WERI-Rb-1 (cell line): ENCODE measurements at regions not wholly inside any gene's neighbourhood (a gene's known extent, or its start where the extent isn't known, plus 50 kb on each side); places are given as distances from the start of the nearest gene placed in this dataset.

Experiments used
- DNase-seq: peaks from one replicate; pipeline ENCODE4 v3.0.0-alpha.2; 2020
- H3K27ac ChIP-seq: fragments of 250-450 bp; sonication (Bioruptor Pico); 2 replicates; pipeline ENCODE4 v1.5.1; 2020; ENCODE audit warnings: mild to moderate bottlenecking, moderate library complexity
- H3K27me3 ChIP-seq: fragments of 250-450 bp; sonication (Bioruptor Pico); 2 replicates; pipeline ENCODE4 v1.5.1; 2021; ENCODE audit warnings: mild to moderate bottlenecking, low read depth, moderate library complexity; ENCODE audit not compliant: insufficient read depth, severe bottlenecking
- H3K36me3 ChIP-seq: fragments of 250-450 bp; sonication (Bioruptor Pico); 2 replicates; pipeline ENCODE4 v1.5.1; 2020; ENCODE audit warnings: mild to moderate bottlenecking, moderate library complexity
- H3K4me3 ChIP-seq: 2 replicates; pipeline ENCODE4 v1.5.1; 2011; ENCODE audit warnings: low read depth, mild to moderate bottlenecking, control low read depth, low read length
- H3K9me3 ChIP-seq: fragments of 250-450 bp; sonication (Bioruptor Pico); 2 replicates; pipeline ENCODE4 v1.5.1; 2021; ENCODE audit warnings: mild to moderate bottlenecking, moderate library complexity; ENCODE audit not compliant: severe bottlenecking
- CTCF ChIP-seq: IDR thresholded peaks from 2 replicates; pipeline ENCODE4 v1.5.1; 2011; ENCODE audit warnings: low read depth, mild to moderate bottlenecking, control low read depth, inconsistent platforms, low read length

GRCh38 chr5:28017178-28017577, 978.8 kb upstream of the CDH9 start:
- Histone ChIP-seq H3K27ac (no peak overlapping the region), H3K4me3 (no peak overlapping the region), H3K9me3 (peaks cover 19% of the 10 kb centered on the region), H3K36me3 (no peaks in the 10 kb centered on the region), H3K27me3 (no peaks in the 10 kb centered on the region)
- no peak for DNase-seq
- no peak for TF ChIP-seq CTCF

GRCh38 chr5:28014779-28015178, 976.4 kb upstream of the CDH9 start:
- Histone ChIP-seq H3K27me3 (no peaks in the 10 kb centered on the region), H3K4me3 (no peak overlapping the region), H3K9me3 (peaks cover 23% of the 10 kb centered on the region), H3K27ac (no peak overlapping the region), H3K36me3 (no peaks in the 10 kb centered on the region)
- TF ChIP-seq CTCF = peak; percentile 48
- peak; percentile 25 for DNase-seq

- no peak for DNase-seq
- Histone ChIP-seq H3K4me3 (no peak overlapping the region), H3K36me3 (no peaks in the 10 kb centered on the region), H3K9me3 (peaks cover 23% of the 10 kb centered on the region), H3K27me3 (no peaks in the 10 kb centered on the region), H3K27ac (no peak overlapping the region)
- TF ChIP-seq CTCF = 0 out of 2 replicates have a peak, but pooled peaks have one; percentile 19
These were observed 974.2 kb upstream of the CDH9 start for GRCh38 chr5:28012538-28012937.

GRCh38 chr5:28009576-28009975, 971.2 kb upstream of the CDH9 start:
- Histone ChIP-seq H3K27me3 (no peaks in the 10 kb centered on the region), H3K4me3 (no peak overlapping the region), H3K27ac (no peak overlapping the region), H3K9me3 (peaks cover 18% of the 10 kb centered on the region), H3K36me3 (no peaks in the 10 kb centered on the region)
- DNase-seq = no peak
- no peak for TF ChIP-seq CTCF

GRCh38 chr5:27996665-27997064, 958.3 kb upstream of the CDH9 start:
- H3K36me3 ChIP-seq = no peaks in the 10 kb centered on the region
- no peak for DNase-seq
- H3K27me3 ChIP-seq = no peaks in the 10 kb centered on the region
- no peak for TF ChIP-seq CTCF
- no peak overlapping the region for H3K4me3 ChIP-seq
- H3K9me3 ChIP-seq = no peaks in the 10 kb centered on the region
- no peak overlapping the region for H3K27ac ChIP-seq

- TF ChIP-seq CTCF = no peak
- Histone ChIP-seq H3K9me3 (no peaks in the 10 kb centered on the region), H3K36me3 (no peaks in the 10 kb centered on the region), H3K4me3 (no peak overlapping the region), H3K27me3 (no peaks in the 10 kb centered on the region), H3K27ac (no peak overlapping the region)
- DNase-seq = no peak
These were observed 957.5 kb upstream of the CDH9 start for GRCh38 chr5:27995867-27996266.
